PC-9 (cell line): ENCODE measurements at regions not wholly inside any gene's neighbourhood (a gene's known extent, or its start where the extent isn't known, plus 50 kb on each side); places are given as distances from the start of the nearest gene placed in this dataset.

Experiments used
- BruUV-seq: library from RNA; stranded (reverse); fragments of 400-500 nt; replicated peaks from 2 replicates; lab custom pipeline; 2021; lab: Mats Ljungman, UMichigan
- CTCF ChIA-PET: fragments of 300-600 bp; sonication (Branson Sonifier 250); formaldehyde crosslinking; loops from one replicate; lab custom pipeline; 2022; ENCODE audit warnings: antibody characterized with exemption; lab: Charles Lee
- POLR2A ChIA-PET: fragments of 300-600 bp; sonication (Branson Sonifier 250); formaldehyde crosslinking; loops from one replicate; lab custom pipeline; 2022; ENCODE audit warnings: antibody characterized with exemption; ENCODE audit not compliant: unreplicated experiment; lab: Charles Lee
- DNase-seq, 2 experiments: peaks; one replicate each; pipeline versions ENCODE4 v3.0.0 to v3.0.0-alpha.2; 2015 to 2022; ENCODE audit warnings: mixed read lengths in 1 of 2
- H2AFZ ChIP-seq: fragments of 200-600 bp; sonication (generic); 2 replicates; pipeline ENCODE4 v1.8.1; 2017; ENCODE audit warnings: antibody characterized with exemption
- H3F3A ChIP-seq: fragments of 200-600 bp; sonication (generic); 2 replicates; pipeline ENCODE4 v1.8.1; 2017; ENCODE audit warnings: antibody characterized with exemption, mild to moderate bottlenecking, low read depth; ENCODE audit not compliant: insufficient read depth
- H3K27ac ChIP-seq: fragments of 200-600 bp; sonication (generic); 2 replicates; pipeline ENCODE4 v1.6.1; 2016; ENCODE audit warnings: mixed run types
- H3K27me3 ChIP-seq: fragments of 200-600 bp; sonication (generic); 2 replicates; pipeline ENCODE4 v1.6.1; 2016; ENCODE audit warnings: low read depth, mixed run types; ENCODE audit not compliant: insufficient read depth
- H3K36me3 ChIP-seq: fragments of 200-600 bp; sonication (generic); 2 replicates; pipeline ENCODE4 v1.6.1; 2016; ENCODE audit warnings: low read depth, mixed run types
- H3K4me1 ChIP-seq: fragments of 200-600 bp; sonication (generic); replicated peaks from 2 replicates; pipeline ENCODE4 v1.6.1; 2016; ENCODE audit warnings: mixed run types; ENCODE audit not compliant: insufficient read depth
- H3K4me2 ChIP-seq: fragments of 200-600 bp; sonication (generic); 2 replicates; pipeline ENCODE4 v1.6.1; 2017; ENCODE audit warnings: mixed run types
- H3K4me3 ChIP-seq: fragments of 200-600 bp; sonication (generic); 2 replicates; pipeline ENCODE4 v1.6.1; 2016; ENCODE audit warnings: mixed run types
- H3K79me2 ChIP-seq: fragments of 200-600 bp; sonication (generic); 2 replicates; pipeline ENCODE4 v1.6.1; 2017; ENCODE audit warnings: low read depth, mixed run types
- H3K9me2 ChIP-seq: fragments of 200-600 bp; sonication (generic); 2 replicates; pipeline ENCODE4 v1.8.1; 2017; ENCODE audit warnings: mild to moderate bottlenecking; ENCODE audit not compliant: insufficient read depth
- H3K9me3 ChIP-seq: fragments of 200-600 bp; sonication (generic); 2 replicates; pipeline ENCODE4 v1.8.1; 2016; ENCODE audit warnings: low read depth; ENCODE audit not compliant: insufficient read depth
- H4K20me1 ChIP-seq: fragments of 200-600 bp; sonication (generic); 2 replicates; pipeline ENCODE4 v1.8.1; 2017; ENCODE audit not compliant: insufficient read depth
- EZH2 ChIP-seq: fragments of 200-600 bp; sonication (generic); IDR thresholded peaks from 2 replicates; pipeline ENCODE4 v1.8.0; 2017; ENCODE audit warnings: antibody characterized with exemption, low read depth
- intact Hi-C: fragments of 100-400 bp; cut with micrococcal nuclease; formaldehyde crosslinking; loops from one replicate; pipeline ENCODE4 v1.10.0; 2022; ENCODE audit not compliant: unreplicated experiment
- TF ChIP-seq, protein P1 (sequence below): fragments of 200-600 bp; sonication (generic); conservative IDR thresholded peaks from 2 replicates; pipeline ENCODE4 v1.6.1; 2017; ENCODE audit warnings: mixed run types, antibody characterized with exemption, mild to moderate bottlenecking, moderate library complexity

DNA sequence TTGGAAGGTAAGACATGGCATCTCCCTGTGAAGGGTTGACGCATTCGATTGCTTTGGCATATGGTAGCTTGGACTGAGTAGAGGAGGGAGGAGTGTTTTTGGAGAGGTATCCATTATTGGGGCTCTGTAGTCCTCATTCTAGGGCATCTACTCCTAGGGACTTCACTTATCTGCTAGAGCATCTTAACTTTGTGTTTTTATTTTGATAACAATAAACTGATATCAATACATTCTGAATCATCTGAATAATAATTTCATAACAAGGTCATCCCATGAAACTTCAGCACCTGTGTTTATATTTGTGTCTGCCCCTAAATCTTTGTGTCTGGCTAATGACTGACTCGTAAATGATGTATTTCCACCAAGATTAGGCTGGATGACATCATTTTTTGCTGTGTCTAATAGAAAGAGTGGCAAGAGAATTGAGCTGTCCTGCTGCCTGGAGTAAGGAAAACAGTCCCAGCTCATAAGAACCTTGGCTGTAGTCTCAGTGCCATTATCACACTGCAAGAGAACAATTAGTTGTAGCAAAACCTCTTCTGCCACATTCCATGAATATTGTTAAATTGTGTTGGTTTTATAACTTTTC is 288.5 kb downstream of the PRL start:
- Histone ChIP-seq H3K4me1 (no peaks in the 10 kb centered on the region), H3K27ac (no peak overlapping the region), H4K20me1 (no peaks in the 10 kb centered on the region), H3K9me3 (no peaks in the 10 kb centered on the region), H2AFZ (no peak overlapping the region), H3K79me2 (no peaks in the 10 kb centered on the region), H3K4me2 (no peak overlapping the region), H3K9me2 (no peaks in the 10 kb centered on the region), H3F3A (no peaks in the 10 kb centered on the region), H3K27me3 (no peaks in the 10 kb centered on the region), H3K36me3 (no peaks in the 10 kb centered on the region), H3K4me3 (no peak overlapping the region)
- no TSS peak for BruUV-seq
- TF ChIP-seq EZH2, result no peak
- TF ChIP-seq, protein P1, sequence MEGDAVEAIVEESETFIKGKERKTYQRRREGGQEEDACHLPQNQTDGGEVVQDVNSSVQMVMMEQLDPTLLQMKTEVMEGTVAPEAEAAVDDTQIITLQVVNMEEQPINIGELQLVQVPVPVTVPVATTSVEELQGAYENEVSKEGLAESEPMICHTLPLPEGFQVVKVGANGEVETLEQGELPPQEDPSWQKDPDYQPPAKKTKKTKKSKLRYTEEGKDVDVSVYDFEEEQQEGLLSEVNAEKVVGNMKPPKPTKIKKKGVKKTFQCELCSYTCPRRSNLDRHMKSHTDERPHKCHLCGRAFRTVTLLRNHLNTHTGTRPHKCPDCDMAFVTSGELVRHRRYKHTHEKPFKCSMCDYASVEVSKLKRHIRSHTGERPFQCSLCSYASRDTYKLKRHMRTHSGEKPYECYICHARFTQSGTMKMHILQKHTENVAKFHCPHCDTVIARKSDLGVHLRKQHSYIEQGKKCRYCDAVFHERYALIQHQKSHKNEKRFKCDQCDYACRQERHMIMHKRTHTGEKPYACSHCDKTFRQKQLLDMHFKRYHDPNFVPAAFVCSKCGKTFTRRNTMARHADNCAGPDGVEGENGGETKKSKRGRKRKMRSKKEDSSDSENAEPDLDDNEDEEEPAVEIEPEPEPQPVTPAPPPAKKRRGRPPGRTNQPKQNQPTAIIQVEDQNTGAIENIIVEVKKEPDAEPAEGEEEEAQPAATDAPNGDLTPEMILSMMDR, result no peak
- intact Hi-C loops, result no loop called here
- no peak for DNase-seq
- POLR2A ChIA-PET, result no interaction called here
- CTCF ChIA-PET, result no interaction called here

GRCh38 chr6:22010102-22010501 is 286.7 kb downstream of the PRL start:
- Histone ChIP-seq H3K27ac (no peak overlapping the region), H3K79me2 (no peaks in the 10 kb centered on the region), H3K4me3 (no peak overlapping the region), H2AFZ (no peak overlapping the region), H3K36me3 (no peaks in the 10 kb centered on the region), H3K4me2 (no peak overlapping the region), H3K9me2 (no peaks in the 10 kb centered on the region), H3K4me1 (no peaks in the 10 kb centered on the region), H3K9me3 (no peaks in the 10 kb centered on the region), H4K20me1 (no peaks in the 10 kb centered on the region), H3F3A (no peaks in the 10 kb centered on the region), H3K27me3 (no peaks in the 10 kb centered on the region)
- TF ChIP-seq, protein P1, result no peak
- TF ChIP-seq EZH2, result no peak
- CTCF ChIA-PET, result no interaction called here
- POLR2A ChIA-PET, result no interaction called here
- intact Hi-C loops, result no loop called here
- no peak for DNase-seq
- no TSS peak for BruUV-seq

DNA sequence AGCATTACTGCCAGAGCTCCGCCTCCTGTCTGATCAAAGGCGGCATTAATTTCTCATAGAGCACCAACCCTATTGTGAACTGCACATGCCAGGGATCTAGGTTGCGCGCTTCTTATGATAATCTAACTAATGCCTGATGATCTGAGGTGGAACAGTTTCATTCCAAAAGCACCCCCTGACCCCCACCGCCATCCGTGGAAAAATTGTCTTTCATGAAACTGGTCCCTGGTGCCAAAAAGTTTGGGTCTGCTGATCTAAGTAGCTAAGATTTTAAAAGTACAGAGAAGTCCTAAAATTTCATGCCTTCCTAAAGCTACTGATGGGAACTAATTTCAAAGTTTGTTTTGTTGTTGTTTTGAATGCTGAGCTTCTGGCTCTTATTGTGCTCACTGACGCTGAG is 281.6 kb downstream of the PRL start:
- H3K36me3 ChIP-seq, result no peaks in the 10 kb centered on the region
- ChIA-PET CTCF (no interaction called here), POLR2A (no interaction called here)
- H4K20me1 ChIP-seq, result no peaks in the 10 kb centered on the region
- no peaks in the 10 kb centered on the region for H3K4me1 ChIP-seq
- H3K27me3 ChIP-seq, result no peaks in the 10 kb centered on the region
- no peak for DNase-seq
- no peaks in the 10 kb centered on the region for H3F3A ChIP-seq
- no peaks in the 10 kb centered on the region for H3K79me2 ChIP-seq
- BruUV-seq, result no TSS peak
- no peaks in the 10 kb centered on the region for H3K9me2 ChIP-seq
- H3K9me3 ChIP-seq, result no peaks in the 10 kb centered on the region
- no peak overlapping the region for H3K27ac ChIP-seq
- no peak overlapping the region for H2AFZ ChIP-seq
- TF ChIP-seq, protein P1, result no peak
- no peak for TF ChIP-seq EZH2
- no peak overlapping the region for H3K4me3 ChIP-seq
- H3K4me2 ChIP-seq, result no peak overlapping the region
- intact Hi-C loops, result no loop called here
